LNCaP clone FGC (cell line): ENCODE measurements at regions not wholly inside any gene's neighbourhood (a gene's known extent, or its start where the extent isn't known, plus 50 kb on each side); places are given as distances from the start of the nearest gene placed in this dataset.
"Not testable (repeated sequence)": the region's sequence is repeated elsewhere in the genome, so short reads cannot be mapped to it uniquely, and the experiment has no call there.

ENCODE experiments used
- DNase-seq: peaks from one replicate; pipeline ENCODE4 v3.0.0-alpha.2; 2011; ENCODE audit warnings: low read depth
- H3K4me3 ChIP-seq: 2 replicates; pipeline ENCODE4 v1.5.1; 2011; ENCODE audit warnings: mild to moderate bottlenecking, low read depth, low read length, control low read depth
- CTCF ChIP-seq: IDR thresholded peaks from 2 replicates; pipeline ENCODE4 v1.5.1; 2012; ENCODE audit warnings: mild to moderate bottlenecking; ENCODE audit not compliant: control insufficient read depth, insufficient read depth; ENCODE audit errors: extremely low read depth

DNA sequence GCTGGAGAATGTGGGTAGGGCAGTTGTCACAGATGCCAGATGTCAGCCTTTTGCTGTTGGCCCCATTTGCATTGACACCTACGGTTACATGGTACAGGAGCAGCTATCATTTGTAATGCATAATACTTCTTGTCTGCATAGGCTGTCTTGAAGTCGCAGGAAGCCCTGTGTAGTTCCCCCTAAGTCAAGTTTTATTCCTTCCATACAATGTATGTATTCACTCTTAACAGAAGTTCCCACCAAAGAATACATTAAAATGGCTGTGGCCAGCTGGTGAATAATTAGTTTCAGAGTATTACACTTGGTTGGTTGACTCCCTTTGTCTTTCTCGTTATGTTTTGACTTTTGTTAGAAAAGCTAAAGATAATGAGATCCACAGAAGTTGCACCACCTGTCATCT lies 1169.0 kb downstream of the REEP3 start:
- TF ChIP-seq CTCF = no peak
- H3K4me3 ChIP-seq = no peak overlapping the region
- DNase-seq = no peak

- DNase-seq = no peak
- no peak overlapping the region for H3K4me3 ChIP-seq
- TF ChIP-seq CTCF = no peak
These were observed 1178.0 kb downstream of the REEP3 start for GRCh38 chr10:64699244-64699643.

- not testable (repeated sequence) for DNase-seq, H3K4me3 ChIP-seq
These were observed 1180.9 kb downstream of the REEP3 start for GRCh38 chr10:64702086-64702485.

- H3K4me3 ChIP-seq = no peak overlapping the region
- DNase-seq = no peak
- no peak for TF ChIP-seq CTCF
These were observed 1187.9 kb downstream of the REEP3 start for GRCh38 chr10:64708884-64709681.

- H3K4me3 ChIP-seq = no peak overlapping the region
- no peak for DNase-seq
- no peak for TF ChIP-seq CTCF
These were observed 1205.3 kb downstream of the REEP3 start for GRCh38 chr10:64726466-64726865.

GRCh38 chr10:64731016-64731415 lies 1209.8 kb downstream of the REEP3 start:
- no peak for TF ChIP-seq CTCF
- DNase-seq = no peak
- H3K4me3 ChIP-seq = no peak overlapping the region

DNA sequence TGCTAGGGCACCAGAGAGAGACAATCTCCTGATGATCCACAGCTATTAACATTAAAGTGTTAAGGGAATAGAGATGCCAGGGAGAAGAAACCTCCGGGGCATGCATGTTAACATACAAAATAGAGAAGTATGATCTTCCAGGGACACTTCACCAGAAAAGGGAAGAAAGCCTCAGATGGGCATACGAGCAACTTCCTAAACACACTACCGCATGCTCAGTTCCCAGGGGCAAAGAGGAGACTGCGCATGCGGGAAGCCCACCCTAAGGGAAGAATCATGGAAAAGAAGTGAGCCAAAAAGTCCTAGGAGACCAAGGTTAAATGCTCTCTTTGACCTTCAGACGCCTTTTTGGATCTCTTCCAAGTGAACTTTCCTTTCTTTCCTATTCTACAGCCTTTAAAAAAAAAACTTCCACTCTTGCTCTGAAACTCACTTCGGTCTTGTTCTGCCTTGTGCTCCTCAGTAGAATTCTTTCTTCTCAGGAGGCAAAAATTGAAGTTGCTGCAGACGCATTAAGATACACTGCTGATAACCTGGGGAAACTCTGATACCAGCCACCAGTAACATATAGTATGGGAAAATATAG lies 1211.3 kb downstream of the REEP3 start:
- DNase-seq = no peak
- no peak for TF ChIP-seq CTCF

More for the DNA sequence above, 1211.3 kb downstream of the REEP3 start:
- H3K4me3 ChIP-seq = no peak overlapping the region
